ENCODE measurements at regions not wholly inside any gene's neighbourhood (a gene's known extent, or its start where the extent isn't known, plus 50 kb on each side); places are given as distances from the start of the nearest gene placed in this dataset.

GRCh38 chr2:19247186-19247585 is 111.2 kb downstream of the OSR1 start (continued):
- TF ChIP-seq SCRT1 (tag by site-specific recombination; IDR thresholded peaks at IDR 0.05; ENCODE audit: borderline replicate concordance): no peak
- TF ChIP-seq ZNF248 (tag by site-specific recombination; IDR thresholded peaks at IDR 0.05): no peak
- TF ChIP-seq ZNF449 (tag by site-specific recombination; IDR thresholded peaks at IDR 0.05): no peak
- TF ChIP-seq ZNF350 (tag by site-specific recombination; IDR thresholded peaks at IDR 0.05): no peak

GRCh38 chr2:19246496-19246895 is 111.9 kb downstream of the OSR1 start:
- no peaks in the 10 kb centered on the region for H3K9me3 ChIP-seq (ENCODE audit: control insufficient read depth, insufficient read depth, low read depth, low read length)
- ChIA-PET CTCF (interaction anchor here (0.7 kb wide), 1 partner anchor 121 kb away, joined by 3 read pairs; no protein-coding TSS in a partner anchor), POLR2A (no interaction called here)
- H3K4me3 ChIP-seq (ENCODE audit: low read depth, low read length): no peak overlapping the region
- H3K36me3 ChIP-seq (ENCODE audit: control insufficient read depth in 2 of 2, insufficient read depth in 1 of 2, low read length in 2 of 2): no peaks in the 10 kb centered on the region
- no peak overlapping the region for H3K27ac ChIP-seq (ENCODE audit: extremely low read depth, low read depth, low read length)
- H3K4me1 ChIP-seq (ENCODE audit: control insufficient read depth, insufficient read depth, low read length): no peaks in the 10 kb centered on the region
- TF ChIP-seq FEZF1 (tag by site-specific recombination; IDR thresholded peaks at IDR 0.05): no peak
- no peak for TF ChIP-seq SCRT1 (tag by site-specific recombination; IDR thresholded peaks at IDR 0.05; ENCODE audit: borderline replicate concordance)
- TF ChIP-seq ZEB2 (tag by site-specific recombination; IDR thresholded peaks at IDR 0.05): no peak
- TF ChIP-seq ZBTB10 (tag by site-specific recombination; IDR thresholded peaks at IDR 0.05): no peak
- TF ChIP-seq WT1 (tag by site-specific recombination; IDR thresholded peaks at IDR 0.05): no peak
- TF ChIP-seq ZNF843 (tag by site-specific recombination; IDR thresholded peaks at IDR 0.05): no peak
- TF ChIP-seq ZSCAN5A (tag by site-specific recombination; IDR thresholded peaks at IDR 0.05): no peak
- no peak for TF ChIP-seq ZNF280D (tag by site-specific recombination; IDR thresholded peaks at IDR 0.05)
- no peak for TF ChIP-seq KLF10 (tag by site-specific recombination; IDR thresholded peaks at IDR 0.05)
- TF ChIP-seq ZSCAN16 (tag by site-specific recombination; IDR thresholded peaks at IDR 0.05): no peak
- TF ChIP-seq ZBTB17 (tag by site-specific recombination; IDR thresholded peaks at IDR 0.05): no peak
- TF ChIP-seq ZNF639 (tag by site-specific recombination; IDR thresholded peaks at IDR 0.05): no peak
- no peak for TF ChIP-seq ZNF677 (tag by site-specific recombination; IDR thresholded peaks at IDR 0.05)
- TF ChIP-seq ZNF26 (tag by site-specific recombination; IDR thresholded peaks at IDR 0.05): no peak
- no peak for TF ChIP-seq ZNF449 (tag by site-specific recombination; IDR thresholded peaks at IDR 0.05)
- no peak for TF ChIP-seq OVOL3 (tag by site-specific recombination; IDR thresholded peaks at IDR 0.05)

Measured in HEK293 (cell line).